Mucosa of stomach (tissue), 1 donor: ENCODE measurements at regions not wholly inside any gene's neighbourhood (a gene's known extent, or its start where the extent isn't known, plus 50 kb on each side); places are given as distances from the start of the nearest gene placed in this dataset.

Experiments
- H3K27me3 ChIP-seq: one replicate; pipeline ENCODE4 v1.7.0; 2013; ENCODE audit warnings: mild to moderate bottlenecking, low read length; ENCODE audit not compliant: control insufficient read depth, insufficient read depth
- H3K36me3 ChIP-seq: one replicate; pipeline ENCODE4 v1.7.0; 2013; ENCODE audit warnings: low read length; ENCODE audit not compliant: control insufficient read depth, insufficient read depth
- H3K4me1 ChIP-seq: one replicate; pipeline ENCODE4 v1.7.0; 2013; ENCODE audit warnings: mild to moderate bottlenecking, low read length; ENCODE audit not compliant: control insufficient read depth, insufficient read depth
- H3K4me3 ChIP-seq: one replicate; pipeline ENCODE4 v1.7.0; 2013; ENCODE audit warnings: low read length
- H3K9ac ChIP-seq: one replicate; pipeline ENCODE4 v1.7.0; 2013; ENCODE audit warnings: mild to moderate bottlenecking, low read length, moderate library complexity
- H3K9me3 ChIP-seq: one replicate; pipeline ENCODE4 v1.7.0; 2013; ENCODE audit warnings: mild to moderate bottlenecking, low read length, moderate library complexity; ENCODE audit not compliant: control insufficient read depth
- donor health status: Pancreatic carcinoma.

DNA sequence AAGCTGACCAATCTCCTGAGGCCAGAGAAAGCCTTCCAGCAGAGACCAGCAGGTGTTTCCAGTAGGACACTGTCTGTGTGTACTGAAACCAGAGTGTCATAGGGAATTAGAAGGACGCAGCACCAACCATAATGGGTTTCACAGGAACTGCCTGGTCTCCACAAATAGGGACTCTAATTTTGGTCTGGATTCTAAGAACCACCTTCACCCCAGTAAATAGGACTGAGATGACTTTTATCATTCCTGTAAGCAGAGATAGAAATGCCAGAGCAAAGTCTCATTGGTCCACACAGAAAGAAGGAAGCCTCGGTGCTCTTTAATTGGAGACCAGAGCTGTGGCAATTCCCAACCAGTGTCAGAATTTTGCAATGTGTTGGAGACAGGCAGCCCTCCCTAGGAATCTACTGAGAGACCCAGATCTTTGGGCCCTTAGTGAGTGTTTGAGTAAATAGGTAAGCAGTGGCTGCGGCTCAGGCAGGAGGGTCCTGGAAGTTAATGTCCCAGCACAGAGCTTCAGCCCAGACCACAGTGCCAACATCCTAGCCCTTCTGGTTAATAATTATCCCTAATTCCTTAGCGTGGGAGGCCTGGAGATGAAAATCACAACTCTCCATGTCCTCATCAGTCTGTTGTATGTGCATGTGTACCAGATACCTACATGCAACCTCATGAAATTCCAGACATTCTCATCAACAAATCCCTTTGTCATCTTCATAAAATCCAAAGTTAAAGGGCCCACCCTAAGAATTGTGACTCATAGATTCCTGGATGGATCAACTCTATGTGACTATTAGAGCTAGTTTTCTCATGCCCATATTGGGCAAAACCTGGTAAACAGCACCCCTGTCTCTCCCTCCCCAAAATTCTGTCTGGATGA lies 81.2 kb downstream of the UNC5CL start:
- Histone ChIP-seq H3K9me3 (no peaks in the 10 kb centered on the region), H3K4me1 (no peaks in the 10 kb centered on the region), H3K36me3 (no peaks in the 10 kb centered on the region), H3K27me3 (no peaks in the 10 kb centered on the region), H3K9ac (no peak overlapping the region), H3K4me3 (no peak overlapping the region)

DNA sequence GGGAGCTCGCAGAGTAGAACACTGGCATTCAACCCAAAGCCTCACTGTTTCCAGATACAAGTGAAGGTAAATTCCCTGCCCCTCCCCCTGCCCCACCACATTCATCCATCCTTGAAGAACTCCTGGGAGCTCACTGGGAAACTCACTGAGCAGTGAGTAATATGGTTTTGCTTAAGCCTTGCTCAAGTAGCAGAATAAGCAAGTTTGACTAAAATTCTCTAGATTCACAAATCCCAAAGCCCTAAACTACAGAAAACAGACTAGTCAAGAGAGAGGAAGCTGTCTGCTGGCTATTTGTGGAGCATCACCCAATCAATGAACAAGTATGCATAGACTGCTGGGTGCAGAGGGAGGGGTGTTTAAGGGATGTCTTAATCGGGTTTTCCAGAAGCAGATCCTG lies 82.1 kb downstream of the UNC5CL start:
- Histone ChIP-seq H3K4me1 (no peaks in the 10 kb centered on the region), H3K36me3 (no peaks in the 10 kb centered on the region), H3K9me3 (no peaks in the 10 kb centered on the region), H3K9ac (no peak overlapping the region), H3K4me3 (no peak overlapping the region), H3K27me3 (no peaks in the 10 kb centered on the region)

DNA sequence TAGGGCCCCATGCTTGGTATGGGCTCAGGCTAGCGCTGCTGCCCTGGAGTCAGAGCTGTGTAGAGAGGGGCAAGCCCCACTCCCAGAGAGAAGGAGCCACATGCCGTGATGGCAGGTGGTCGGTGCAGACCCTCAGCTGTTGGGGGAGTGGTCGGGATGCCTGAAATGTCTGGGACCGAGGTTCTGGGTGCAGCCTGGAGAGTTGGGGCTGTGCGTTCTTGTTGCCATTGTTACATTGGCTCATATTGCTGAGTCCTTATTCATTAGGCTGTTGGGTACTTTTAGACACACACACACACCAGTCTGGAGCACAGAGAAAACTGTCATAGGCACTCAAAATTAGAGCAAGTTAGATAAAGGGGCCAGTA lies 83.9 kb downstream of the UNC5CL start:
- no peak overlapping the region for H3K4me3 ChIP-seq
- no peak overlapping the region for H3K9ac ChIP-seq
- no peaks in the 10 kb centered on the region for H3K9me3 ChIP-seq
- H3K36me3 ChIP-seq = no peaks in the 10 kb centered on the region
- H3K27me3 ChIP-seq = no peaks in the 10 kb centered on the region
- H3K4me1 ChIP-seq = peaks cover 1% of the 10 kb centered on the region

DNA sequence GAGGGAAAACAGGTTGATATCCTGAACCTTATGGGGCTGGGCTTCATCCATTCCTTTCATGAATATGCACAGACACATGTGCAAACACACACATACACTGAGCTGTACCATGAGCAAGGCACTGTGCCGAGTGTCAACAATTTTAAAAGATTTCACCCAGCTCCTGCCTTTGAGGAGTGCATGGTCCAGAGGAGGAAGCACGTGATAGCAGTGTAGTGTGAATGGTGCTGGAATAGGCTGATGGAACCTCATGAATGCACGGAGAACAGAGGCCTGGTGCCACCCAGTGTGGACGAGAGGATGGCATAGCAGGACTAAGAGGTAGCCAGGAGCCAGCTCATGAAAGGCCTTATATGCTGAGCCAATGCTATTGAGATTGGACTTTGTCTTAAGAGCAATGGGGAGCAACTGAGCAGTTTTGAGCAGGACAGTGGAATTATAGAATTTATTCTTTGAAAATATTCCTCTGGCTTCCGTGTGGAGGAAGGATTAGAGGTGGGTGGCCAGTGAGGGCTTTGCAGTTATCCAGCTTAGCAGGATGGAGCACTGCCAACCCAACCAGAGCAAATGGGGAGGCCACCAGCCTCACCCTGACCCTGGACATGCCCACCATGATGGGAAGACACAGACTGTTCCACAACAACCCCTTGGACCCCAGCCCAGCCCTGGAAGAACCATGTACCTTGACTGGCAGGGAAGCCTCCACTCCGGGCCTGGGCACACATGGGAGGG lies 84.4 kb downstream of the UNC5CL start:
- H3K9ac ChIP-seq = no peak overlapping the region
- no peaks in the 10 kb centered on the region for H3K36me3 ChIP-seq
- no peak overlapping the region for H3K4me3 ChIP-seq
- peaks cover 4% of the 10 kb centered on the region for H3K4me1 ChIP-seq
- no peaks in the 10 kb centered on the region for H3K27me3 ChIP-seq
- H3K9me3 ChIP-seq = no peaks in the 10 kb centered on the region

DNA sequence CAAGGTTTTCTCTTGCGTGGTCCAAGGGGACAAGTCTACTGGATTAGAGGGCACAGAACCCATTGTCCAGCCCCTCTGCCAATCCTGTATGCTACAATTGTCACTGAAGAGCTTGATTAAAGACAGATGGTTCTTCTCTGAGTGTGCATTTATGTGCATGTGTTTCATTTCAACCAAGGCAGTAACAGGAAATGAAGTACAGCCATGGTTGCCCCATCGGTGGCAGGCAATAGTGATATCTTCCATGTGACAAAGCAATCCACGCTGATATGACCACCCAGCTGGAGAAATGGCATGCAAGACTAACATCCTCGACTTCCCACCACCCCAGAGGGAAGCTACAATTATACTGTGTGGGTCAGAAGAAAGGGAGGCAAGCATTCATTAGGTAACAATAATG lies 85.5 kb downstream of the UNC5CL start:
- peaks cover 5% of the 10 kb centered on the region for H3K4me1 ChIP-seq
- H3K9me3 ChIP-seq = no peaks in the 10 kb centered on the region
- H3K36me3 ChIP-seq = no peaks in the 10 kb centered on the region
- no peak overlapping the region for H3K9ac ChIP-seq
- H3K27me3 ChIP-seq = no peaks in the 10 kb centered on the region
- no peak overlapping the region for H3K4me3 ChIP-seq

DNA sequence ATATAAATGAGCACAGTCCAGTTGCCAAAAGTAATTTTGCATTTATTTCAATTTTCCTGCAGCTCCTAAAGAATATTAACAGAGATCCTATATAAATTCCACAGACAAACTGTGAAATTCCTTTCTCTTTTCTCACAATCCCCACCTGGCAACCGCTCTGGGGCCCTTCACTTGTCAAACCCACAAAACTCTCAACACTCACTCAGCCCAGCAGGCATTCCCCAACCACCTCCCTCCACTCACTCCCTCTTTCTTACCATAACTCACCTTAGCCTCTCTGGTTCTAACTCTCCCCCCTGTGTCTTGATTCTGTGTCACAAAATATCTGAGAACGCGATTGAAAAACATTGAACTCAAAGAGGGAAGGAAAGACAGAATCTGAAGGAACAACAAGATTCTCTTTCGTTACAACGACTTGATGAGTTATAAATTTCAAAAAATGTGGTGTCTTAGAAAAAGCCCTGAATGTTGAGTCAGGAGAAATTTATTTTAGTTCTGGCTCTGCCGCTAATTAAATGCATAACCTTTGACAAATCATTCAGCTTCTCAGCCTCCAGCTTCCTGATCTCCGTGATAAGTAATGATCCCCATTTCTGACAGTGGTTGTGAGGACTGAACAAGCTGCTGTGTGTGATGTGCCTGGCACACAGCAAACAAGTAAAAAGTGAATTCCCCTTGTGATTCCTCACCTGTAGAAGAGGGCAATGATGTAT lies 87.9 kb downstream of the UNC5CL start:
- Histone ChIP-seq H3K4me3 (no peak overlapping the region), H3K27me3 (no peaks in the 10 kb centered on the region), H3K4me1 (peaks cover 15% of the 10 kb centered on the region), H3K36me3 (no peaks in the 10 kb centered on the region), H3K9me3 (no peaks in the 10 kb centered on the region), H3K9ac (no peak overlapping the region)

DNA sequence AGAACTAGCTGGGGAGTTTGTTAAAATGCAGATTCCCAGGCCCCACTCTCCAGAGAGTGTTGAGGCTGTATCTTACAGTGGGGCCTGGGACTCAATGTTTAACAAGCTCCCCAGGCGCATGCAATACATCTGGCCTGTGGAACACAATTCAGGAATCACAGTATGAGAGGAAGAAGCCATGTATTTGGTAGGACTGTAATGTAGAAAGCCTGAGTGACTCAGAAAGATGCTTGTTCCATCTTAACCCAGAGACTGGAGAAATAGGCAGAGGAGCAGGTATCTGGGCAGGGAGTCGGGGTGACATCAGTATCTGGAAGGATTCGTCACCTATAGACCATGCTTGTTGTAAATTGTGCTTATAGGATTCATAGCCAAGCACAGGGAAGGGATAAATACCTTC lies 90.5 kb downstream of the UNC5CL start:
- Histone ChIP-seq H3K9ac (no peak overlapping the region), H3K9me3 (no peaks in the 10 kb centered on the region), H3K4me3 (no peak overlapping the region), H3K4me1 (peaks cover 15% of the 10 kb centered on the region), H3K27me3 (no peaks in the 10 kb centered on the region), H3K36me3 (no peaks in the 10 kb centered on the region)

DNA sequence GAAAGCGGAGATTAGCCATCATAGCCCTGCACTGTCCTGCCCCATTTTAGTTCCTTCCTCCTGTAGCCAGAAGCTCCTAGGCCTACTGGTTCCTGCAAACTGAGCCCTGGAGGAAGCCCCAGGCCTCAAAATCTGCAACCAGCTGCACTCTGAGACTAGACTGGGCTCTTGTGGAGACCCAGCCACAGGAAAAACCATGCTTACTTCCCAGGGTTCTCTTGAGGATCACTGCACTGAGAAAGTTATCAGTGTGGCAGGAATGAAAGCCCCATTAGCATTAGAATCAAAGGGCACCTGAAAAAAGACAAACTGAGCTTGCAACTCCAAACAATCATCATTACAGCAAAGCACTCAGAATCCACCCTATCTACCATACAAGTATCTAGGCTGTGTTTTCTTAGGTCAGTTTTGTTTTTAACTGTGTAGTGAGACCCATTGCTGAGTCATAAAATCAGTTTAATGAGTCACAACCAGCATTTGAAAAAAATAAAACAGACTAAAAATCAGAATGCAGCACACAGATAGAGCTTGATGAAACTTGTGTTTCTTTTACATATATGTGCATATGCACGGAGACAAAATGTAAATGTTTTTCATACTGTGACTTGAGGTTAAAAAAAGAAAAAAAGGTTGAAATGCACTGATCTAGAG lies 91.0 kb downstream of the UNC5CL start:
- no peaks in the 10 kb centered on the region for H3K27me3 ChIP-seq
- peaks cover 15% of the 10 kb centered on the region for H3K4me1 ChIP-seq
- no peak overlapping the region for H3K9ac ChIP-seq
- H3K36me3 ChIP-seq = no peaks in the 10 kb centered on the region
- no peaks in the 10 kb centered on the region for H3K9me3 ChIP-seq
- H3K4me3 ChIP-seq = no peak overlapping the region

DNA sequence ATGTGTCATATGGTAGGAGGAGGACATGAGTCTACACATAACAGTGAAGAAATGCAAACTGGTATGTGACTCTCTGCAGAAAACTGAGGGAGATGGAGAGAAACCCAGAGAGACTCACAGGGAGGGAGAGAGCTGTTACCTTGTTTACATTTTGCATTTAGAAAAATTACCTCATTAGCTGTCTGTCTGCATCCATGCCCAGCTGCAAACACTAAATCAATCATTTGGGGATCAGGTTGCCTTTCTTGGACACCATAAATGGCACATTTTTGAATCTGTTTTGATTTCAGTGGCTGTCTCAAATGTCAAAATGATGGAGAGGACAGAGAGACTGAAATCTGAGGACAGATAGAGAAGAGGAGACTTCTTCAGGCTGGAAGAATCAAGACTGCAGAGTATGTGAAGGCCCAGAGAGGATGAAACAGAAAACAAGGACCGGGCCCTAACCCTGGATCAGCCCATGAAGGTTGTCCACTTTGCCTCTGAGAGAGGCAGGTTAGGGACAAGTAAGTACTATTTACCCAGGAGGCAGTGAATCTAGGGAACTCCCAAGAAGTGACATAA lies 92.2 kb downstream of the UNC5CL start:
- Histone ChIP-seq H3K4me1 (peaks cover 15% of the 10 kb centered on the region), H3K9me3 (no peaks in the 10 kb centered on the region), H3K9ac (no peak overlapping the region), H3K27me3 (no peaks in the 10 kb centered on the region), H3K36me3 (no peaks in the 10 kb centered on the region), H3K4me3 (no peak overlapping the region)

DNA sequence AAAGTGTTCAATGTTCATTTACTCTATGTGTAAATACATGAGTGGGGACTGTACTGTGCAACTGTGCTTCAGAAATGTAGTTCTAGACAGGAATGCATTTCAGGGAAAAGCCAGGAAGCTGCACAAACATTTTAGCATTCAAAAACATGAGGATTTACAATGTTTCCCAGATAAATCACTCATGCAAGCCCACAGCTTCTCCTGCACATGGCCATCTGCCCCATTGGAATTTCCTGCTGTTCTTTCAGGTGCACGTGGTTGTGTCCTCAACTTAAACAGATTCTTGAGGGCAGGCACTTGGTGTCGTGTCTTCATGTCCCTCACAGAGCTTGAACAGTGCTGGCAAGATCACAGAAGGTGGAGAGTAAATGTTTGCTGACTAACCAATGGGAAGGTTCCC lies 101.5 kb downstream of the UNC5CL start:
- Histone ChIP-seq H3K9me3 (no peaks in the 10 kb centered on the region), H3K4me1 (no peaks in the 10 kb centered on the region), H3K9ac (no peak overlapping the region), H3K27me3 (no peaks in the 10 kb centered on the region), H3K4me3 (no peak overlapping the region), H3K36me3 (no peaks in the 10 kb centered on the region)

DNA sequence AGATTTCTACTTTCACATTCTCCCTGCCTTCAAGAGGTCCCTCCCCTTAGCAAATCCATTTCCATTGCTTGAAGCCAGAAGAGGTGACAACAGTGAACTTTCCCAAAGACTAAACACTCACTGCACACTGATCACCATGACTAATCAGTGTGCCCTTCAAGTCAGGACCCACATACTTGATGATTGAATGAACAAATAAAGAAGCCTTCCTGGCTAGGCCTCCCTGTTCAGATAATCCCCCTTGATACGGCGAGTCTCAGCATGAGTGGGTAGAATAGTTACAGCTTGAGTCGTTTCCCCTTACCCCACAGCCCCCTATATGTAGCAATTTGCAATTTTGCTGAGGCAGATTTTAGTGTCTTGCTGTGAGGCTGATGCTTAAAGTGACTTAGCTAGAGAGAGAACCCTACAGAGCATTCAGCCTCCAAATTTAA lies 102.2 kb downstream of the UNC5CL start:
- H3K9ac ChIP-seq = no peak overlapping the region
- H3K36me3 ChIP-seq = no peaks in the 10 kb centered on the region
- no peaks in the 10 kb centered on the region for H3K9me3 ChIP-seq
- no peaks in the 10 kb centered on the region for H3K4me1 ChIP-seq
- H3K4me3 ChIP-seq = no peak overlapping the region
- H3K27me3 ChIP-seq = no peaks in the 10 kb centered on the region
